Mesothelial cell of epicardium (in vitro differentiated cells): ENCODE measurements at regions not wholly inside any gene's neighbourhood (a gene's known extent, or its start where the extent isn't known, plus 50 kb on each side); places are given as distances from the start of the nearest gene placed in this dataset.

Experiments
- DNase-seq, 2 experiments: peaks; one replicate each; pipeline ENCODE4 v3.0.0; 2021; ENCODE audit warnings: low spot score in 2 of 2; ENCODE audit not compliant: unreplicated experiment in 2 of 2
- H3K27ac Mint-ChIP-seq: 2 replicates; pipeline ENCODE4 v1.8.0; 2021; ENCODE audit warnings: mixed read lengths
- H3K27me3 Mint-ChIP-seq: 2 replicates; pipeline ENCODE4 v1.8.0; 2021; ENCODE audit warnings: low read depth, mixed read lengths
- H3K36me3 Mint-ChIP-seq: 2 replicates; pipeline ENCODE4 v1.8.0; 2021; ENCODE audit warnings: mixed read lengths
- H3K4me1 Mint-ChIP-seq: 2 replicates; pipeline ENCODE4 v1.8.0; 2021; ENCODE audit warnings: mixed read lengths
- H3K4me3 Mint-ChIP-seq: 2 replicates; pipeline ENCODE4 v1.8.0; 2021; ENCODE audit warnings: mild to moderate bottlenecking, moderate library complexity, mixed read lengths
- H3K9me3 Mint-ChIP-seq: 2 replicates; pipeline ENCODE4 v1.8.0; 2021; ENCODE audit warnings: mixed read lengths
- CTCF ChIP-seq: fragments of 200-600 bp; sonication (generic); IDR thresholded peaks from one replicate; pipeline ENCODE4 v1.5.0; 2021; ENCODE audit warnings: antibody characterized with exemption; ENCODE audit not compliant: unreplicated experiment

GRCh38 chr3:26074080-26074479 is 284.2 kb downstream of the OXSM start:
- H3K36me3 Mint-ChIP-seq, result no peaks in the 10 kb centered on the region
- peaks cover 6% of the 10 kb centered on the region for H3K4me1 Mint-ChIP-seq
- H3K4me3 Mint-ChIP-seq, result no peak overlapping the region
- DNase-seq, result no peak
- TF ChIP-seq CTCF, result no peak
- no peak overlapping the region for H3K27ac Mint-ChIP-seq
- H3K9me3 Mint-ChIP-seq, result no peaks in the 10 kb centered on the region
- H3K27me3 Mint-ChIP-seq, result peaks cover 2% of the 10 kb centered on the region

GRCh38 chr3:26078539-26078938 is 288.6 kb downstream of the OXSM start:
- no peak for TF ChIP-seq CTCF
- peaks cover 2% of the 10 kb centered on the region for H3K27me3 Mint-ChIP-seq
- no peaks in the 10 kb centered on the region for H3K36me3 Mint-ChIP-seq
- DNase-seq, result no peak
- no peak overlapping the region for H3K27ac Mint-ChIP-seq
- H3K4me3 Mint-ChIP-seq, result no peak overlapping the region
- H3K9me3 Mint-ChIP-seq, result no peaks in the 10 kb centered on the region
- H3K4me1 Mint-ChIP-seq, result peaks cover 2% of the 10 kb centered on the region

DNA sequence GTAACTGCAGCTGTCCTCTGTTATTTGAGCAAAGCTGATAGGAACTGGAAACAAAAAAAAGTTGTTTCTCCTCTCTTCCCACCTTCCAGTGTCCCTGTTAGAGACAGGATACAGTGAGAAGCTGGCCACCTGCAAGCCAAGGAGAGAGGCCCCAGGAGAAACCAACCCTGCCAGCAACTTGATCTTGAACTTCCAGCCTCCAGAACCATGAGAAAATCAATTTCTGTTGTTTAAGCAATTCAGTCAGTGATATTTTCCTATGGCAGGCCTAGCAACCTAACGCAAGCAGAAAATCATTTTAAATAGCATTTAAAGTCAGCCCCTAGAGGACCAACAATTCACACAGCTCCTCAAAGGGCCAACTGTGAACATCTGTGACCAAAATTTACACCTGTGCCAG is 291.3 kb downstream of the OXSM start:
- no peak for DNase-seq
- H3K27ac Mint-ChIP-seq, result no peak overlapping the region
- H3K27me3 Mint-ChIP-seq, result no peaks in the 10 kb centered on the region
- no peaks in the 10 kb centered on the region for H3K4me1 Mint-ChIP-seq
- no peaks in the 10 kb centered on the region for H3K9me3 Mint-ChIP-seq
- no peak overlapping the region for H3K4me3 Mint-ChIP-seq
- TF ChIP-seq CTCF, result no peak
- no peaks in the 10 kb centered on the region for H3K36me3 Mint-ChIP-seq

DNA sequence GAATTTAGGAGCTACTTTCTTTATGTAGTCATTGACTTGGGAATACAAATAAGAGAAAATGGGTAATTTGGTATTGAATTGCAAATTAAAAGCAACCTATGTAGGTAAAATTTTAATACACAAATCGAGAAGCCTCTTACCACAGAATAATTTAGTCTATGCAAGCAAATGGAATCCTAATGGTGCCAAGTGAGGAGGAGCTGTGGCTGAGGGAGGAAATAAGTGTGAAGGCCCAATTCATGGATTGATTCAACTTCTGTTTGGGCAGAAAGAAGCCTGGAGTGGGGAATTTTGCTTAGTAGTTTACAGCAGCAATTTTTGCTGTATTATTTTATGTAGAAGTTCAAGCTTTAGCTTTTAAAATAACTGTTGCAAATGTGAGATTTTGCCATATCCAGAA is 291.9 kb downstream of the OXSM start:
- Mint-ChIP-seq H3K27me3 (no peaks in the 10 kb centered on the region), H3K4me3 (no peak overlapping the region), H3K9me3 (peaks cover 3% of the 10 kb centered on the region), H3K4me1 (no peaks in the 10 kb centered on the region), H3K36me3 (peaks cover 2% of the 10 kb centered on the region), H3K27ac (no peak overlapping the region)
- no peak for TF ChIP-seq CTCF
- DNase-seq, result no peak

DNA sequence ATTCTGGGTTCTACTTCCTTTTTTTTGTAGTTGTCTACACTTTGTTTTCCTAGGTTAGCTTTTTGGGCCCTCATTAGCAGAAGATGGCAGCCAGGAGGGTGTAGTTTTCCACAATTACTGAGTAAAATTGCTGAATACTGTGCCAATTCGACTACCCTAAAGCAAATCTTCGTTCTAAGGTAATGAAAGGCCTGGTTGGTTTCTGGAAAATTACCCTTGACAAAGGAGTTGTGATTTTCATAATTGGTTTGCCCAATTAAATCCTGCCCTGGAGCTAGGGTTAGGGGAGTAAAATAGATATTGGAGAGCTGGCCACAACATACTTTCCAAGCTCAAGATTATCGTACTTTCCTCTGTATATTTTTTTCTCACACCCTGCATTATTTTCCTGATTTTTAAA is 293.0 kb downstream of the OXSM start:
- H3K4me3 Mint-ChIP-seq, result no peak overlapping the region
- H3K27me3 Mint-ChIP-seq, result no peaks in the 10 kb centered on the region
- peaks cover 2% of the 10 kb centered on the region for H3K36me3 Mint-ChIP-seq
- TF ChIP-seq CTCF, result no peak
- H3K9me3 Mint-ChIP-seq, result peaks cover 12% of the 10 kb centered on the region
- H3K27ac Mint-ChIP-seq, result no peak overlapping the region
- DNase-seq, result no peak
- no peaks in the 10 kb centered on the region for H3K4me1 Mint-ChIP-seq

GRCh38 chr3:26084629-26085028 is 294.7 kb downstream of the OXSM start:
- Mint-ChIP-seq H3K4me1 (no peaks in the 10 kb centered on the region), H3K4me3 (no peak overlapping the region), H3K36me3 (peaks cover 8% of the 10 kb centered on the region), H3K9me3 (peaks cover 24% of the 10 kb centered on the region), H3K27me3 (no peaks in the 10 kb centered on the region), H3K27ac (no peak overlapping the region)
- no peak for TF ChIP-seq CTCF
- no peak for DNase-seq
